GM19023 (cell line): ENCODE measurements at regions not wholly inside any gene's neighbourhood (a gene's known extent, or its start where the extent isn't known, plus 50 kb on each side); places are given as distances from the start of the nearest gene placed in this dataset.

Source experiments
- ATAC-seq: cut with Tn5 transposase; IDR thresholded peaks from one replicate; pipeline ENCODE4 v1.9.1; 2021; ENCODE audit warnings: mild to moderate bottlenecking, moderate library complexity; ENCODE audit not compliant: unreplicated experiment

DNA sequence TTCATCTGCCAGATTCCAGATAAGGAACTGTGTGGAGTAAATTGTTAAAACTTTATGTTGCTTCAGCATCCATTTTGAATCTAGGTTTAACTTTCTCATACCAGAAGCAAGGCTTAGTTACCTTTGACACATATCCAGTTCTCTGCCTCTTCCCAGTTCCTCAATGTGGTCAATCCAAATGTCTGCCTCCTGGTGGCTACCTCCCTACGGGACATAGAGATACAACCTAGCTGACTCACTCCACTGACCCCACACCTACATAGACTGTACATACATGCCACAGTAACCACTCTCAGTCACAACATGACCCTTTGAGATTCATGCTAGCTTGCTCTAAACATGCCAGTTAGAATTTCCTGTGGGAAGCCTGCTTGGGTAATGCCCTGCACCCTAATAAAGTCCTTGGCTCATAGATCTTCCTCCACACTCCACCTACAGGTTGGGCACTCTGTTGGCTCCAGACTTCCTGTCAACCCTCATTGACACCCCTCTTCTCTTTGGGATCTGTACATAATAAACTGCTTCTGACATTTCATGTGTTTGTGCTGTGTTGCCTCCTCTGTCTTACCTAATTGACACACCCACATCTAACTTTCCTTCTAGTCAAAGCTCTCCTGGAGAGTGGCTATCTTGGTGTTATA is 278.1 kb downstream of the HTR7 start:
- no peak for ATAC-seq

- no peak for ATAC-seq
Measured at GRCh38 chr10:90583416-90583815, 274.4 kb downstream of the HTR7 start.

DNA sequence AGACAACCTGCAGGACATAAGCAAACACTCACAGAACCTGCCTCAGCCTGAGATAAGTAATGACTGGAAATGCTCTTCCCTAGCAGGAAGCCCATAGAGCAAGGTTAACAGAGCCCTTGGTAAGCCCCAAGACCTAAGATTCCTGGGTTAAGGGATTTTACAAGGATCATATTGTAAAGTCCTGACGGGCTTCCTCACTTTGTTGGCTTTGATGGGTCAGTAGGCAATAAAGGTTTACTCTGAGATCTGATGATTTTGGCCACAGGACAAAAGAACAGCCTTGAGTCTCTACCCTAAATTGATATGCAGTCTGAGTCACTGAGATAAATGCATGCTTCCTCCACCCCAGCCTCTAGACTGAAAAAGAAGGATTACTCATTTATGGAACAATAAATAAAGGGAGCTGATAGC is 270.8 kb downstream of the HTR7 start:
- ATAC-seq = no peak

DNA sequence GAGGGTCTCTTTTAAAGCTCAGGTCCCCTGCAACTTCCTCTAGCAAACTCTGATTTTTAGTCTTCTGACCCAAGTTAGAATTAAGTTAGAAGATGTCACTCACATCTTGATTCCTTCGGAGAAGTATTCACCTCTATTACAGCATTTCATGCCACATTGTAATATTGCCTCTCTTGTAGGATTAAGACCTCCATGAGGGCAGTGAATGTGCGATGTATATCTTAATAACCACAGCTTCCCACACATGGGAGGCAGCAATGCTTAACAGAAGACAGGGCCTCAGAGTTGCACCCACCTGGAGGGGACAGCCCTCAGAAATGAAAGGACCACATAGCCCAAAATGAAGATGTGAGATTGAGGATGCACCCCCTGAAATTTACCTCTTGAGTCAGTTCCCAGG is 270.3 kb downstream of the HTR7 start:
- ATAC-seq = no peak

GRCh38 chr10:90588222-90588621 is 269.6 kb downstream of the HTR7 start:
- ATAC-seq = no peak

- no peak for ATAC-seq
Measured at GRCh38 chr10:90589825-90590224, 268.0 kb downstream of the HTR7 start.

DNA sequence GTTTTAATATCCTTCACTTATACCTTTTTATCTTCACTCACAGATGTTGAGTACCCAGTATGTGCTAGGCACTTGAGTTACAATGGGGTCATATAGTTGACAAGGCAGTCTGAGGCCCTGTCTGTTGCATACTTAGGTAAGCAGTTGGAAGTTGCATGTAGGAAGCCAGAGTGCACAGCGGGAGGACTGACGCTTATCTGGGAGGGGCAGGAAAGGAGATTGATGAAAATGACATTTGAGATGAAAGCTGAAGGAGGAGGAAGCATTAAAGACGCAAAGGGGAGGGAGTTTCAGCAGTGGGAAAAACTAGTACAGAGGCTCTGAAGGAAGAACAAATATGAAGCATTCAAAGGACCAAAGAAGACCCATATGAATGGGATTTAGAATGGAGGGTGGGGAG is 266.2 kb downstream of the HTR7 start:
- ATAC-seq = no peak

GRCh38 chr10:90592638-90593302 is 265.1 kb downstream of the HTR7 start:
- ATAC-seq = no peak

- no peak for ATAC-seq
Measured at GRCh38 chr10:90598513-90598912, 259.3 kb downstream of the HTR7 start.

DNA sequence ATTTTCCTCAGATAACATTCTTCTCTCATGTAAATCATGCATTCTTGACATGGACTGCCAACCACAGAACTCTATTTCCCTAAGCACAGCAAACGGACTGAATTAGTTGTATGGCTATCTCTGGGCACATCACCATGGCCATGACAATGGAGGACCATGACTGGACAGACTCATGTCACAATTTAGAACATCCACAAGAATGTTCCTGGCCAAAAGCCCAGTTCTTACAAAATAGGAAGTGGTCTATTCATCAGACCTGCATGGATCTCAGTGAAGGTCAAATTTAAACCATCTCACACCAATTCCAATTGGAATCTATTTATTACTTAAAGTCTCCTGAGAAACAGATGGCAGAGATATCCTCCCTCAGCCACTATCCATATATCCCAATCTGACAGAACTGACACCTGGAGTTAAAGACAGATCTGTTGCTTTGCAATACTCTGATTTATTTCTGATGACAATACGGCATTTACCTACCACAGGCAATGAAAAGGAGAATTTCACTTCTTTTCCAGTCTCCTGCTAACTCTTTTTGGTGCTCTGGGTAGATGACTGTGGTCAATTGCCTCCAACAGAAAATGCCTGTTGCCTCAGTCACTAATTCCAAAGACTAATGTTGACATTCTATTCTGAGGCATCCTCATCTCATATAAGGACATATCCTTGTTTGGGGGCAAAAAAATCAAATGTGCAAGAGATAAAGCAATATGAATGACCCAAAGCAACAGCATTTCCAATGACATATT is 254.8 kb downstream of the HTR7 start:
- ATAC-seq = no peak

DNA sequence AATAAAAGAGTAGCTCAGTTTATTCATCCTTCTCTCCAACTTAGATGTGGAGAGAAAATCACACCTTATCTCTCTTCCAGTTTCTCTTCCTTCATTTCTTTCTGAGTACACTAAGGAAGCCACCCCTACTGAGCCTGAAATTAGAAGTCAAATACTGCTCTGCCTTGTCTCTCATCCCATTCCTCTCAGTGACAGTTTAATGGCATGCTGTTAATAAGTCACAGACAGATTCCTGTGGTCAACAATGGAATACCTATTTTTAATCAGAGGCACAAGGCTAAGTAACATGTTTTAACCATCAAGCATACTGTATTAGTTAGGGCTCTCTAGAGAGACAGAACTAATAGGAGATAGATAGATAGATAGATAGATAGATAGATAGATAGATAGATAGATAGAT is 253.2 kb downstream of the HTR7 start:
- ATAC-seq = no peak

GRCh38 chr10:90605506-90605905 is 252.3 kb downstream of the HTR7 start:
- no peak for ATAC-seq

DNA sequence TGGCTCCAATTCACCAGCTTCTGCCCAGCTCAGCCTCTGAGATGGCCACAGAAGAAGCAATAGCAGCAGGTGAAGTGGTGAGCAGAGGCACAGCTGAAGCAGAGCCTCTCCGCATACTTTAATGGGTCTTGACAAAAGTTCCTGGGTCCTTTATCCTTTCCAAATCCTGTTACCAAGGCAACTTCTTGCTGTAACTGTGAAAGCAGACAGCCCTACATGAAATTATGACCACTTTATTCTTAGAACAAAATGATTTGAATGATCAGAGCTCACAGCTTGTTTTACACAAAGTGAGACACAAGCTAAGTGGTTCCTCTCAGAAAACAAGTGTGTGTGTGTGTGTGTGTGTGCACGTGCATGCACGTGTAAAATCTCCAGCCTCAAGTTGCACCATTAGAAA is 245.6 kb downstream of the HTR7 start:
- ATAC-seq = no peak

DNA sequence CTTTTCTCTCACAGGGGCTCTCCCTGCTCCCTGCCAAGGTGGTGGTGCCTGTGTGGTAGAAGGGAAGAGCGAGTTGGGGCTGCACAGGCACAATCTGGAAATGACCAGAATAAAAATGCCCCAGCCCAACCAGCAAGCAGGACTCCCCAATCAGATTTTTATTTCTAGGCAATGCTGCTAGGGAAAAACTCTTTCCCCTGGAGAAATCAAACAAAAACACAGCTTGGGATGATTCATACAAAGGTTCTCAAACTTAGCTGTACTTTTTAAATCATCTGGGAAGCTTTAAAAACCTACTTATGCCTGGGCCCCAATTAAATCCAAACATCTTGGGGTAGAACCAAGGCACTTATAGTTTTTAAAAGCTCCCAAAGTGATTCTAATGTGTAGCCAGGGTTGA is 243.2 kb downstream of the HTR7 start:
- ATAC-seq = no peak

- no peak for ATAC-seq
Measured at GRCh38 chr10:90621577-90621976, 236.3 kb downstream of the HTR7 start.

DNA sequence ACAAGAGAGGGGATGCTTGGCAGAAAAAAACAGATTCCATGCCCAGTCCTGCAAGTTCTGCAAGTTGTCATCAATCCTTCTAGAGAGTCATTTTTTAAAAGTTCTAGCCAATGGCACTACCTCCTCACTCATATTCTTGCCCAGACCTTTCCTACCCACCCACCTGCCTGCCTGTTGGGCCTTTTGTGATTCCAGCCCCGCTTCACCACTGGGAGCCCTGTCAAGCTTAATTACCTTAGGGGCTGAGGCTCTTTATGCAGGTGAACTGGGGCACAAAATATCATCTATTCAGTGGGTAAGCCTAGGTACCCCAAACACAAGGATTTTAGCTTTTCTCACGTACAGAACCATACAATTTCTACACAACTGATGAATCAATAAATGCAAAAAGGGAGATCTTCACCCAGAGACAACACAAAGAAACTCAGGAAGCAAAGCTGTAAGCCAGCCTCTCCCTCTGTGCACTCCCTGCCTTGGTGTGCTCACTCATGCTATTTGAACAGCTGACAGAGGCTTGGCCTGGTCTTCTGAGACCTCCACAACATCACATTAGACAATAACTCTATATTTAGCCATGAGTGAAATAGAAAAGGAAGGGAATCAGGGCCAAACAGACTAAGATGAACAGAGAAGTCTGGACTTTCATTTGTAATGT is 222.6 kb downstream of the HTR7 start:
- no peak for ATAC-seq

DNA sequence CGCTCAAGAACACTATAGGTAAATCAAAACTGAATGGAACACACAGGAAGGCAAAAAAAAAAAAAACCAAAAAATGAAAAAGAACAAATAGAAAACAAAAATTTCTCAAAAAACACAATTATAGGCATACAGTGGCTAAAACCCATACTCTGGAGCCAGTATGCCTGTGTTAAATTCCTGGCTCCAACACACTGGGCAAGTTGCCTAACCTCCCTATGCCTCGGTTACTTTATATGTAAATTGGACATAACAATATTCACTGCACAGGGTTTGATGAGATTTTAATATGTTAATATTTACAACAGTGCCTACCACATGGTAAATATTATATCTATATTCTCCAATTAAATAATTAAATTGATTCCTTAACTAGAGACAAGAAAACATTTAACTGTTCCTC is 217.1 kb downstream of the HTR7 start:
- ATAC-seq = no peak

DNA sequence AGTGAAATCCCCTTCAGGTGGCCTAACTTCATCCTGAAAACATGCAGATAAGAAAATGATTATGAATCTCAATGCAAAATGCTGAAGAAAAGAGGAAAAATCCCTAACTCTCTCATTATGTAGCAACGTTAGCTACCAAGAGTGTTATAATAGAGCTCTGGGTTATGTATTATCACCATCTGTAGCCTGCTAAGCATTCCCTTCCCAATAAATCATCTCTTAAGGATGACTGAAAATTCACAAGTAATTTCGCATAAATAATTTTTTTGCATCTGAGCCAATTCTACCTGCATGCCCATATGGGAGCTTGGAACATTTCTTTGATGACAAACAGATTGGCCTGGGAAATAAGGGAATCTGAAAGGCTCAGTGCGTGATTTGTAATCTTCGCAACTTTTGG is 216.1 kb downstream of the HTR7 start:
- ATAC-seq = no peak

- ATAC-seq = no peak
Measured at GRCh38 chr10:90642136-90642535, 215.7 kb downstream of the HTR7 start.

DNA sequence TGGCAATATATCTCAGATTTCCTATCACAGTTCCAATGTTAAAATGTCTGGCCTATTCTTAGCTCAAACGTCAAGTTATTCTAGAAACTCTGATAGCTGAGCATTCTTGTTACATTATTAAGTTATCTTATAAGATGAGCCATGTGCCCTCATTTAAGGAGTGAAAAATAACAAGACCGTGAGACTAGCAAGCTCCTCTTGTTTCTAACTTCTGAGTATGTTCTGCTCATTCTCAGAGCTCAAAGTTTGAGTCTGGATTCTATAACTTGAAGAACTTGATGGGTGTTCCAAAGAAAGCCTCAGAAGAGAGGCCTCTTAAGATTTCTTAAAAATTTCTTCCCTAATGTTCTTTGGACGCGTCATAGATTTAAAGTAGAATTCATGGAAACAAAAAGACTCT is 215.2 kb downstream of the HTR7 start:
- ATAC-seq = no peak

DNA sequence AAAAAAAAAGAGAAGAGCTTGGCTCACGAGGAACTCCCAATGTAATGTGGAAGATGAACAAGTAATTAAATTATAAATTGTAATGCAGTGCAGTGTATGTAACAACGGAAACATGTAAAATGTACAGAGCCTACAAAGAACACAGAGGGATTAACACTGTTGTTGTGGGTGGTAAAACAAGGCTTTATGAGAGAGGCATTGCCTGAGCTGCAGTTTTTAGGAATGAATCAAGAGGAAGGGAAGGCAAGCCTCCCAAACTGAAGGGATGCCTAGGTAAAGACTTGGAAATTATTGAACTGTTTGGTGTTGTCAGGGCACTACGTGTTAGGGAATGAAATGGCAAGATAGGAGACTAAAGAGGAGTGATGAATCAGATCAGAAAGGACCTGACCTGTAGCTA is 213.7 kb downstream of the HTR7 start:
- no peak for ATAC-seq

GRCh38 chr10:90650858-90651257 is 207.0 kb downstream of the HTR7 start:
- no peak for ATAC-seq
